ENCODE measurements at regions not wholly inside any gene's neighbourhood (a gene's known extent, or its start where the extent isn't known, plus 50 kb on each side); places are given as distances from the start of the nearest gene placed in this dataset.

GRCh38 chr7:67847092-67847787 is 850.6 kb downstream of the TYW1 start:
- Histone ChIP-seq H3K4me3 (ENCODE audit: insufficient read depth, low read depth, low read length) (no peak overlapping the region), H2BK120ac (ENCODE audit: low read depth, low read length) (no peak overlapping the region), H3K9me1 (ENCODE audit: insufficient read depth, low read length) (no peaks in the 10 kb centered on the region), H3K18ac (ENCODE audit: low read depth, low read length) (no peak overlapping the region), H3K14ac (replicated peaks; ENCODE audit: low read depth, low read length) (no peak overlapping the region), H3K79me1 (ENCODE audit: low read depth in 1 of 2, low read length in 2 of 2) (no peaks in the 10 kb centered on the region), H3K27ac (ENCODE audit: insufficient read depth, low read length) (no peak overlapping the region), H3K27me3 (ENCODE audit: control insufficient read depth, insufficient read depth, low read length) (no peaks in the 10 kb centered on the region), H3K4ac (ENCODE audit: low read depth, low read length) (no peak overlapping the region), H3K4me1 (ENCODE audit: control insufficient read depth, insufficient read depth, low read length) (no peaks in the 10 kb centered on the region), H2AK9ac (replicated peaks; ENCODE audit: low read depth, low read length, poor library complexity) (no peak overlapping the region), H2BK5ac (ENCODE audit: low read depth, low read length, poor library complexity, severe bottlenecking) (no peak overlapping the region), H4K91ac (ENCODE audit: insufficient read depth, low read depth, low read length) (no peak overlapping the region), H2AK5ac (ENCODE audit: low read depth, low read length) (no peak overlapping the region), H4K5ac (ENCODE audit: low read depth, low read length) (no peak overlapping the region), H4K8ac (ENCODE audit: low read depth in 2 of 2, low read length in 2 of 2) (no peak overlapping the region), H3K36me3 (ENCODE audit: control insufficient read depth, insufficient read depth, low read length) (no peaks in the 10 kb centered on the region), H3K9ac (ENCODE audit: low read depth, low read length) (no peak overlapping the region), H3K4me2 (ENCODE audit: low read depth, low read length) (no peak overlapping the region), H2BK20ac (ENCODE audit: low read depth, low read length) (no peak overlapping the region), H2BK15ac (ENCODE audit: low read depth, low read length) (no peak overlapping the region), H3K9me3 (ENCODE audit: control insufficient read depth, insufficient read depth, low read length) (peaks cover 17% of the 10 kb centered on the region), H3K56ac (ENCODE audit: extremely low read depth, insufficient read depth, low read length) (no peak overlapping the region), H2AFZ (replicated peaks; ENCODE audit: low read length, poor library complexity) (no peak overlapping the region), H4K20me1 (ENCODE audit: insufficient read depth, low read length) (no peaks in the 10 kb centered on the region), H3K23ac (ENCODE audit: low read depth, low read length) (no peak overlapping the region)
- dilution Hi-C loops (cut with HindIII; ENCODE audit: low sequenced_read_pairs, unreplicated experiment), result no loop called here
- no peak for ATAC-seq (ENCODE audit: low read depth)
- intact Hi-C loops (cut with micrococcal nuclease), result no loop called here
- ChIA-PET CTCF (no interaction called here), POLR2A (ENCODE audit: unreplicated experiment) (no interaction called here)
- in situ Hi-C loops (cut with MboI; ENCODE audit: low sequenced_read_pairs), result no loop called here
- BruUV-seq (replicated peaks), result no TSS peak
- 0% methylated on average over 1 of the region's 11 CpGs; no CpG with 5 or more reads in 1 of the 2 experiments for WGBS, 2 experiments (ENCODE audit: extremely low coverage in 2 of 2, insufficient read length in 1 of 2)
- TF ChIP-seq FOS (IDR thresholded peaks at IDR 0.05; ENCODE audit: low read depth, low read length), result no peak
- TF ChIP-seq NFE2L2 (IDR thresholded peaks at IDR 0.05; ENCODE audit: low read depth, low read length), result no peak
- TF ChIP-seq BHLHE40 (IDR thresholded peaks at IDR 0.05; ENCODE audit: low read depth, low read length), result no peak
- no peak for TF ChIP-seq MAZ (IDR thresholded peaks at IDR 0.05; ENCODE audit: borderline replicate concordance, low read depth, low read length)
- TF ChIP-seq RCOR1 (IDR thresholded peaks at IDR 0.05; ENCODE audit: insufficient replicate concordance, low read length), result no peak
- no peak for TF ChIP-seq POLR2A (IDR thresholded peaks at IDR 0.05; ENCODE audit: low read depth, low read length)
- TF ChIP-seq RAD21 (IDR thresholded peaks at IDR 0.05; ENCODE audit: low read length), result no peak
- TF ChIP-seq CEBPB (IDR thresholded peaks at IDR 0.05; ENCODE audit: low read depth, low read length), result no peak
- no peak for TF ChIP-seq MAFK (IDR thresholded peaks at IDR 0.05; ENCODE audit: low read depth, low read length)
- DNase-seq, result no peak

Data from IMR-90 (cell line).